ENCODE measurements at regions not wholly inside any gene's neighbourhood (a gene's known extent, or its start where the extent isn't known, plus 50 kb on each side); places are given as distances from the start of the nearest gene placed in this dataset.

DNA sequence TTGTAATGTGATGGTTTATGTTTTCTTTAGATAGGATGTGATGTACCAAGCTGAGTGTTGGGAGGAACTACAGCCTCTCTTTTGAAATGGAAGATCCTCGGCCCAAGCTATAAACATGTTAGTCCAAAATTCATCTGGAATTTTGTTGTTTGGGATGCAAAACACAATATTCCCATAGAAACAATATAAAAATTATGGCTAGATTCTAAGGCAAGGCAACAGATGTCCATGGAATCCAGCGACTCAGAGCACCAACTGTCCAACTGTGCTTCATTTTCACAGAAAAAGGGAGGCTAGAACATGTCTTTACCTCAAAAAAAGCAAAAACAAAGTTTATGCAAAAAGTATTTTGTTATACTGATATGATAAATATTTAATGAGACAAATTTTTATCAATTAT is 52.4 kb upstream of the ATP8B1 start:
- DNase-seq (ENCODE audit: low read depth): no peak
- TF ChIP-seq, protein P1, sequence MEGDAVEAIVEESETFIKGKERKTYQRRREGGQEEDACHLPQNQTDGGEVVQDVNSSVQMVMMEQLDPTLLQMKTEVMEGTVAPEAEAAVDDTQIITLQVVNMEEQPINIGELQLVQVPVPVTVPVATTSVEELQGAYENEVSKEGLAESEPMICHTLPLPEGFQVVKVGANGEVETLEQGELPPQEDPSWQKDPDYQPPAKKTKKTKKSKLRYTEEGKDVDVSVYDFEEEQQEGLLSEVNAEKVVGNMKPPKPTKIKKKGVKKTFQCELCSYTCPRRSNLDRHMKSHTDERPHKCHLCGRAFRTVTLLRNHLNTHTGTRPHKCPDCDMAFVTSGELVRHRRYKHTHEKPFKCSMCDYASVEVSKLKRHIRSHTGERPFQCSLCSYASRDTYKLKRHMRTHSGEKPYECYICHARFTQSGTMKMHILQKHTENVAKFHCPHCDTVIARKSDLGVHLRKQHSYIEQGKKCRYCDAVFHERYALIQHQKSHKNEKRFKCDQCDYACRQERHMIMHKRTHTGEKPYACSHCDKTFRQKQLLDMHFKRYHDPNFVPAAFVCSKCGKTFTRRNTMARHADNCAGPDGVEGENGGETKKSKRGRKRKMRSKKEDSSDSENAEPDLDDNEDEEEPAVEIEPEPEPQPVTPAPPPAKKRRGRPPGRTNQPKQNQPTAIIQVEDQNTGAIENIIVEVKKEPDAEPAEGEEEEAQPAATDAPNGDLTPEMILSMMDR (conservative IDR thresholded peaks at IDR 0.05; ENCODE audit: low read depth, low read length): no peak
- no peak overlapping the region for H3K4me3 ChIP-seq (ENCODE audit: low read depth, low read length)

DNA sequence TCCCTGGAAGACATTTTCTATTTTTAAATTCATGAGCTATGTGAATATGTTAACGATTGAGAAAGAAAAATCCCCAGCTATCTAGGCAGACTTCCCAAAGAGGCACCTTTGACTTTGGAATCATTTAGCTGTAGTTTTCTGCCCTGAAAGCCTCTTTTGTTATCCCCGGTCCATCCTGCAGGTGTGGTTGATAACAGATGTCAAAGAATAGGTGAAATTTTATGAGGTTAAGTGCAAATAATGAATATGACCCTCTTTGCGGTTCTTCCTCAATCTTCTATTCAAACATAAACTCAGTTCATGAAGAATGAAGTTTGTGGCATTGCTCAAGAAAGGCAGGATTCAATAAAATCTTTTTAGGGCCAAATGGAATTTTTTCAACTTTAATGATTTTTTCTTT is 51.6 kb upstream of the ATP8B1 start:
- TF ChIP-seq, protein P1 (conservative IDR thresholded peaks at IDR 0.05; ENCODE audit: low read depth, low read length): no peak
- no peak for DNase-seq (ENCODE audit: low read depth)
- no peak overlapping the region for H3K4me3 ChIP-seq (ENCODE audit: low read depth, low read length)

DNA sequence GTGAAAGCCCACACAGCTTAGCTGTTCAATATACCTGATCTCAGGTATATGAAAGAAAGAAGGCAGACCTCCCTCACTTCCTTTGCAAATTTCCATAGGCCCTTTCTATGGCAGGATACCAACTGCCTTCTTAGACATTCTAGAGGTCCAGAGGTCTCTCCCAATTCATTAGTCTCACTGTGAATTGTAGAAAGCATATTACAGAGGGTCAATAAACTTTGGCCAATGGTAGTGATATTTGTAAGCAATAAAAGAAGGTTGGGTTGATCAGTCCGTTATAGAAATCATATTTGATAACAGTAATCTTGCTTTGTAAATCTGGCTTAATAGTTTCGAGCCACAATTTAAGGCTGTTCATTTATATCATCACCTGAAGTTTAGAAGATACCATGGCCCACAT is 50.7 kb upstream of the ATP8B1 start:
- TF ChIP-seq, protein P1 (conservative IDR thresholded peaks at IDR 0.05; ENCODE audit: low read depth, low read length): no peak
- no peak overlapping the region for H3K4me3 ChIP-seq (ENCODE audit: low read depth, low read length)
- DNase-seq (ENCODE audit: low read depth): no peak

GRCh38 chr18:57853133-57853532 is 50.0 kb upstream of the ATP8B1 start:
- H3K4me3 ChIP-seq (ENCODE audit: low read depth, low read length): no peak overlapping the region
- TF ChIP-seq, protein P1 (conservative IDR thresholded peaks at IDR 0.05; ENCODE audit: low read depth, low read length): no peak
- DNase-seq (ENCODE audit: low read depth): no peak

All from choroid plexus epithelial cell (primary cell).